ENCODE measurements at regions not wholly inside any gene's neighbourhood (a gene's known extent, or its start where the extent isn't known, plus 50 kb on each side); places are given as distances from the start of the nearest gene placed in this dataset.

GRCh38 chr16:17691106-17691898 lies 220.5 kb upstream of the XYLT1 start:
- WGBS, result 66% methylated on average over 7 of the region's 7 CpGs

GRCh38 chr16:17685447-17685846 lies 214.7 kb upstream of the XYLT1 start:
- Histone ChIP-seq H3K4me1 (ENCODE audit: insufficient read depth) (no peaks in the 10 kb centered on the region), H3K4me3 (ENCODE audit: low read depth, low read length) (no peak overlapping the region), H3K36me3 (ENCODE audit: insufficient read depth) (no peaks in the 10 kb centered on the region), H3K27ac (ENCODE audit: low read depth) (no peak overlapping the region)
- DNase-seq (ENCODE audit: extremely low spot score), result no peak

More at GRCh38 chr16:17691106-17691898, 220.5 kb upstream of the XYLT1 start:
- no peak for DNase-seq (ENCODE audit: extremely low spot score)
- H3K4me3 ChIP-seq (ENCODE audit: low read depth, low read length), result no peak overlapping the region
- no peaks in the 10 kb centered on the region for H3K36me3 ChIP-seq (ENCODE audit: insufficient read depth)
- H3K27ac ChIP-seq (ENCODE audit: low read depth), result no peak overlapping the region
- no peaks in the 10 kb centered on the region for H3K4me1 ChIP-seq (ENCODE audit: insufficient read depth)

- no peak for DNase-seq (ENCODE audit: extremely low spot score)
- 75% methylated on average over 3 of the region's 3 CpGs for WGBS
- no peaks in the 10 kb centered on the region for H3K4me1 ChIP-seq (ENCODE audit: insufficient read depth)
- H3K36me3 ChIP-seq (ENCODE audit: insufficient read depth), result no peaks in the 10 kb centered on the region
- no peak overlapping the region for H3K27ac ChIP-seq (ENCODE audit: low read depth)
- H3K4me3 ChIP-seq (ENCODE audit: low read depth, low read length), result no peak overlapping the region
These were observed 212.5 kb upstream of the XYLT1 start for GRCh38 chr16:17683281-17683680.

- DNase-seq (ENCODE audit: extremely low spot score), result no peak
- 94% methylated on average over 3 of the region's 3 CpGs for WGBS
- H3K36me3 ChIP-seq (ENCODE audit: insufficient read depth), result no peaks in the 10 kb centered on the region
- H3K4me1 ChIP-seq (ENCODE audit: insufficient read depth), result no peaks in the 10 kb centered on the region
- H3K4me3 ChIP-seq (ENCODE audit: low read depth, low read length), result no peak overlapping the region
- no peak overlapping the region for H3K27ac ChIP-seq (ENCODE audit: low read depth)
These were observed 205.4 kb upstream of the XYLT1 start for GRCh38 chr16:17676171-17676570.

- H3K4me3 ChIP-seq (ENCODE audit: low read depth, low read length), result no peak overlapping the region
- no peak overlapping the region for H3K27ac ChIP-seq (ENCODE audit: low read depth)
- no peak for DNase-seq (ENCODE audit: extremely low spot score)
- H3K36me3 ChIP-seq (ENCODE audit: insufficient read depth), result no peaks in the 10 kb centered on the region
- WGBS, result 62% methylated on average over 3 of the region's 3 CpGs
- H3K4me1 ChIP-seq (ENCODE audit: insufficient read depth), result no peaks in the 10 kb centered on the region
These were observed 197.6 kb upstream of the XYLT1 start for GRCh38 chr16:17668386-17668785.

GRCh38 chr16:17666293-17666692 lies 195.5 kb upstream of the XYLT1 start:
- 85% methylated on average over 3 of the region's 3 CpGs for WGBS
- no peaks in the 10 kb centered on the region for H3K4me1 ChIP-seq (ENCODE audit: insufficient read depth)
- no peak for DNase-seq (ENCODE audit: extremely low spot score)
- H3K4me3 ChIP-seq (ENCODE audit: low read depth, low read length), result no peak overlapping the region
- no peak overlapping the region for H3K27ac ChIP-seq (ENCODE audit: low read depth)
- no peaks in the 10 kb centered on the region for H3K36me3 ChIP-seq (ENCODE audit: insufficient read depth)

- H3K4me3 ChIP-seq (ENCODE audit: low read depth, low read length), result no peak overlapping the region
- no peak overlapping the region for H3K27ac ChIP-seq (ENCODE audit: low read depth)
- H3K4me1 ChIP-seq (ENCODE audit: insufficient read depth), result no peaks in the 10 kb centered on the region
- DNase-seq (ENCODE audit: extremely low spot score), result no peak
- H3K36me3 ChIP-seq (ENCODE audit: insufficient read depth), result no peaks in the 10 kb centered on the region
- 59% methylated on average over 3 of the region's 3 CpGs for WGBS
These were observed 188.1 kb upstream of the XYLT1 start for GRCh38 chr16:17658881-17659280.

- Histone ChIP-seq H3K27ac (ENCODE audit: low read depth) (no peak overlapping the region), H3K4me3 (ENCODE audit: low read depth, low read length) (no peak overlapping the region), H3K36me3 (ENCODE audit: insufficient read depth) (no peaks in the 10 kb centered on the region), H3K4me1 (ENCODE audit: insufficient read depth) (no peaks in the 10 kb centered on the region)
- 62% methylated on average over 7 of the region's 7 CpGs for WGBS
- no peak for DNase-seq (ENCODE audit: extremely low spot score)
These were observed 186.3 kb upstream of the XYLT1 start for GRCh38 chr16:17657045-17657444.

- Histone ChIP-seq H3K4me1 (ENCODE audit: insufficient read depth) (no peaks in the 10 kb centered on the region), H3K27ac (ENCODE audit: low read depth) (no peak overlapping the region), H3K36me3 (ENCODE audit: insufficient read depth) (no peaks in the 10 kb centered on the region), H3K4me3 (ENCODE audit: low read depth, low read length) (no peak overlapping the region)
- no peak for DNase-seq (ENCODE audit: extremely low spot score)
- WGBS, result 27% methylated on average over 4 of the region's 4 CpGs
These were observed 183.8 kb upstream of the XYLT1 start for GRCh38 chr16:17654571-17654970.

- 38% methylated on average over 4 of the region's 4 CpGs for WGBS
- H3K36me3 ChIP-seq (ENCODE audit: insufficient read depth), result no peaks in the 10 kb centered on the region
These were observed 183.4 kb upstream of the XYLT1 start for GRCh38 chr16:17654142-17654541.

GRCh38 chr16:17647879-17648872 lies 177.4 kb upstream of the XYLT1 start:
- H3K4me3 ChIP-seq (ENCODE audit: low read depth, low read length), result no peak overlapping the region
- no peak overlapping the region for H3K27ac ChIP-seq (ENCODE audit: low read depth)
- no peak for DNase-seq (ENCODE audit: extremely low spot score)
- H3K4me1 ChIP-seq (ENCODE audit: insufficient read depth), result no peaks in the 10 kb centered on the region
- H3K36me3 ChIP-seq (ENCODE audit: insufficient read depth), result no peaks in the 10 kb centered on the region
- 33% methylated on average over 8 of the region's 8 CpGs for WGBS

More at GRCh38 chr16:17654142-17654541, 183.4 kb upstream of the XYLT1 start:
- H3K4me3 ChIP-seq (ENCODE audit: low read depth, low read length), result no peak overlapping the region
- DNase-seq (ENCODE audit: extremely low spot score), result no peak
- no peaks in the 10 kb centered on the region for H3K4me1 ChIP-seq (ENCODE audit: insufficient read depth)
- no peak overlapping the region for H3K27ac ChIP-seq (ENCODE audit: low read depth)

GRCh38 chr16:17643935-17644334 lies 173.2 kb upstream of the XYLT1 start:
- WGBS, result 69% methylated on average over 2 of the region's 2 CpGs
- Histone ChIP-seq H3K4me1 (ENCODE audit: insufficient read depth) (no peaks in the 10 kb centered on the region), H3K36me3 (ENCODE audit: insufficient read depth) (no peaks in the 10 kb centered on the region), H3K4me3 (ENCODE audit: low read depth, low read length) (no peak overlapping the region), H3K27ac (ENCODE audit: low read depth) (no peak overlapping the region)
- DNase-seq (ENCODE audit: extremely low spot score), result no peak

- Histone ChIP-seq H3K36me3 (ENCODE audit: insufficient read depth) (no peaks in the 10 kb centered on the region), H3K27ac (ENCODE audit: low read depth) (no peak overlapping the region), H3K4me3 (ENCODE audit: low read depth, low read length) (no peak overlapping the region), H3K4me1 (ENCODE audit: insufficient read depth) (no peaks in the 10 kb centered on the region)
- 94% methylated on average over 2 of the region's 2 CpGs for WGBS
- DNase-seq (ENCODE audit: extremely low spot score), result no peak
These were observed 171.2 kb upstream of the XYLT1 start for GRCh38 chr16:17641990-17642389.

GRCh38 chr16:17638134-17638533 lies 167.4 kb upstream of the XYLT1 start:
- Histone ChIP-seq H3K36me3 (ENCODE audit: insufficient read depth) (no peaks in the 10 kb centered on the region), H3K4me1 (ENCODE audit: insufficient read depth) (no peaks in the 10 kb centered on the region), H3K27ac (ENCODE audit: low read depth) (no peak overlapping the region), H3K4me3 (ENCODE audit: low read depth, low read length) (no peak overlapping the region)
- 57% methylated on average over 8 of the region's 8 CpGs for WGBS
- no peak for DNase-seq (ENCODE audit: extremely low spot score)

Data from urinary bladder (tissue), 3 donors.